Lower lobe of right lung (tissue), 2 donors: ENCODE measurements at regions not wholly inside any gene's neighbourhood (a gene's known extent, or its start where the extent isn't known, plus 50 kb on each side); places are given as distances from the start of the nearest gene placed in this dataset.

Experiments used
- ATAC-seq, 2 donors: fragments of 200-7000 bp; cut with Tn5 transposase; one replicate each; pipeline ENCODE4 v1.9.1; 2020 to 2022; ENCODE audit warnings: mild to moderate bottlenecking in 2 of 2, moderate library complexity in 2 of 2
- DNase-seq: peaks from one replicate; pipeline ENCODE4 v3.0.0-alpha.2; 2020
- H3K27ac ChIP-seq: fragments of 200-600 bp; one replicate; pipeline ENCODE4 v1.8.0; 2022
- H3K27me3 ChIP-seq: fragments of 200-600 bp; one replicate; pipeline ENCODE4 v1.8.0; 2022; ENCODE audit warnings: low read depth
- H3K36me3 ChIP-seq: fragments of 200-600 bp; one replicate; pipeline ENCODE4 v1.8.0; 2022; ENCODE audit warnings: mild to moderate bottlenecking
- H3K4me1 ChIP-seq: fragments of 200-600 bp; one replicate; pipeline ENCODE4 v1.8.0; 2022
- H3K4me3 ChIP-seq: fragments of 200-600 bp; one replicate; pipeline ENCODE4 v1.8.0; 2022; ENCODE audit warnings: mild to moderate bottlenecking
- H3K9me3 ChIP-seq: fragments of 200-600 bp; one replicate; pipeline ENCODE4 v1.8.0; 2022
- intact Hi-C: fragments of 100-400 bp; cut with DNase I; formaldehyde crosslinking; loops from one replicate; pipeline ENCODE4 v1.11.0; 2022
- TF ChIP-seq, protein P1 (sequence below): fragments of 200-600 bp; IDR thresholded peaks from one replicate; pipeline ENCODE4 v1.8.0; 2022; ENCODE audit warnings: antibody characterized with exemption, mild to moderate bottlenecking
- donor health status: DM: no; HTN: yes; CAD: no; lungs with severe emphysema.

DNA sequence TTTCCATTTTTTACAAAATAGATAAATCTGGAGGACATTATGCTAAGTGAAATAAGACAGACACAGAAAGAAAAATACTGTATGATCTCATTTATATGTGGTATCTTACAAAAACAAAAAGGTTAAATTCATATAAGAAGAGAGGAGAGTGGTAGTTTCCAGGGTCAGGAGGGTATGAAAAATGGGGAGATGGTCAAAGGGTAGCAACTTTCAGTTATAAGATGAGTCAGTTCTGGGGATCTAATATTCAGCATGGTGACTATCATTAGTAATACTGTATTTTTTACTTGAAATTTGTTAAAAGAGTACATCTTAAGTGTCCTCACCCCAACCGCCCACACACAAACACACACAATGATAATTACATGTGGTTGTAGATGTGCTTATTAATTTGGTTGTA is 1250.1 kb downstream of the SORCS1 start:
- no peak for ATAC-seq
- Histone ChIP-seq H3K9me3 (no peaks in the 10 kb centered on the region), H3K27ac (no peak overlapping the region), H3K4me3 (no peak overlapping the region), H3K27me3 (no peaks in the 10 kb centered on the region), H3K36me3 (no peaks in the 10 kb centered on the region), H3K4me1 (no peaks in the 10 kb centered on the region)
- intact Hi-C loops = no loop called here
- TF ChIP-seq, protein P1, sequence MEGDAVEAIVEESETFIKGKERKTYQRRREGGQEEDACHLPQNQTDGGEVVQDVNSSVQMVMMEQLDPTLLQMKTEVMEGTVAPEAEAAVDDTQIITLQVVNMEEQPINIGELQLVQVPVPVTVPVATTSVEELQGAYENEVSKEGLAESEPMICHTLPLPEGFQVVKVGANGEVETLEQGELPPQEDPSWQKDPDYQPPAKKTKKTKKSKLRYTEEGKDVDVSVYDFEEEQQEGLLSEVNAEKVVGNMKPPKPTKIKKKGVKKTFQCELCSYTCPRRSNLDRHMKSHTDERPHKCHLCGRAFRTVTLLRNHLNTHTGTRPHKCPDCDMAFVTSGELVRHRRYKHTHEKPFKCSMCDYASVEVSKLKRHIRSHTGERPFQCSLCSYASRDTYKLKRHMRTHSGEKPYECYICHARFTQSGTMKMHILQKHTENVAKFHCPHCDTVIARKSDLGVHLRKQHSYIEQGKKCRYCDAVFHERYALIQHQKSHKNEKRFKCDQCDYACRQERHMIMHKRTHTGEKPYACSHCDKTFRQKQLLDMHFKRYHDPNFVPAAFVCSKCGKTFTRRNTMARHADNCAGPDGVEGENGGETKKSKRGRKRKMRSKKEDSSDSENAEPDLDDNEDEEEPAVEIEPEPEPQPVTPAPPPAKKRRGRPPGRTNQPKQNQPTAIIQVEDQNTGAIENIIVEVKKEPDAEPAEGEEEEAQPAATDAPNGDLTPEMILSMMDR = no peak
- DNase-seq = no peak

DNA sequence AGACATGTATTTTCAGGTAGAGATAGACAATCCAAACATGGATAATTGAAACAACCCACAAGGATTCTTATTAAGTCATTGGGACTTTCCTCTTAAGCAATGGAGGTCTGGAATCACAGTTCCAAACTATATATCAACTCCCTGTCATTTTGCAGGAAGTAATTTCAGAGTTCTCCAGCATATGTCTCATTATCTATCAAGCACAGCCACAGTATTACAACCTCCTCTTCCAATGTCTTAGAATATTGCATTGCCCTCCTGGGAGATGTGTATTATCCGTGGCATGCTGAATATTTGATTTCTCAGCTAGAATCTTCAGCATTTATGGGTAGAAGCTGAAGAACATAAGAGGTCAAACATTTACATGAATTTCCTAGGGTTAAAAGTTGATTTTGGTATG is 1255.8 kb downstream of the SORCS1 start:
- TF ChIP-seq, protein P1 = no peak
- H3K9me3 ChIP-seq = no peaks in the 10 kb centered on the region
- DNase-seq = no peak
- ATAC-seq = no peak
- H3K27ac ChIP-seq = no peak overlapping the region
- no peaks in the 10 kb centered on the region for H3K36me3 ChIP-seq
- H3K27me3 ChIP-seq = no peaks in the 10 kb centered on the region
- intact Hi-C loops = no loop called here
- no peaks in the 10 kb centered on the region for H3K4me1 ChIP-seq
- no peak overlapping the region for H3K4me3 ChIP-seq

DNA sequence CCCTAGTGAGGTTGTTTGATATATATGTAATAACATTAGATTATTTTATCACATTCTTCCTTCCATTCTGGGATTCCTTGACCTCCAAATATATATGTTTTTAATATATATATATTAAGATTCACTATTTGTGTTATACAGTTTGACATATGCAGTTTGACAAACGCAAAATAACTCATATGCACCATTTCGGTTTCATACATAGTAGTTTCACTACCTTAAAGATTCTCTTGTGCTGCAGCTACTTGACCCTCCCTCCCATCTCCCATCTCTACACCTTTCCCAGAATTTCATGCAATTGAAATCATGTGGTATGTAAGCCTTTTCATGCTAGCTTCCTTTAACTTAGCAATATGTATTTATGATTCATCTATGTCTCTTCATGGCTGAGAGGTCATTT is 1244.4 kb downstream of the SORCS3 start:
- ATAC-seq = no peak
- no peaks in the 10 kb centered on the region for H3K4me1 ChIP-seq
- TF ChIP-seq, protein P1 = no peak
- H3K9me3 ChIP-seq = peaks cover 5% of the 10 kb centered on the region
- no peak overlapping the region for H3K4me3 ChIP-seq
- intact Hi-C loops = no loop called here
- no peak overlapping the region for H3K27ac ChIP-seq
- no peak for DNase-seq
- no peaks in the 10 kb centered on the region for H3K36me3 ChIP-seq
- no peaks in the 10 kb centered on the region for H3K27me3 ChIP-seq

DNA sequence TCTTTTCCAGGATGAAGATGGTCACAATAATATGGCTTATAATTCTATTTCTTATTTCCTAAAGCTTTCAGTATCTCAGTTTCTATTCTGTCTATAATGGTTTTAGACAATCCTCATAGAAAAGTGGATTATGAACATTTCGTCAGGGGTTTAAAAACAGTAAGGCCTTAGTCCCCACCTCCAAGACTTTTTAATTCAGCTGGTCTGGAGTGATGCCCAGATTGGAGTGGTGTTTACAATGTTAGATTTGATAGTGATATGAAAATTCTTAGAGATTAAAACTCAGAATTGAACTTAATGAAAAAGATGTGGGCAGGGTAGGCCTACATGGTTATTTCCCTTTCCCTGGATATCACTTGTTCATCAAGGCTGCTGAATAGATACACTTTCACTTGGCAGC is 1238.3 kb downstream of the SORCS3 start:
- no peaks in the 10 kb centered on the region for H3K9me3 ChIP-seq
- intact Hi-C loops = no loop called here
- no peaks in the 10 kb centered on the region for H3K36me3 ChIP-seq
- DNase-seq (no peak), ATAC-seq (no peak)
- H3K4me1 ChIP-seq = no peaks in the 10 kb centered on the region
- TF ChIP-seq, protein P1 = no peak
- no peak overlapping the region for H3K4me3 ChIP-seq
- no peak overlapping the region for H3K27ac ChIP-seq
- no peaks in the 10 kb centered on the region for H3K27me3 ChIP-seq

DNA sequence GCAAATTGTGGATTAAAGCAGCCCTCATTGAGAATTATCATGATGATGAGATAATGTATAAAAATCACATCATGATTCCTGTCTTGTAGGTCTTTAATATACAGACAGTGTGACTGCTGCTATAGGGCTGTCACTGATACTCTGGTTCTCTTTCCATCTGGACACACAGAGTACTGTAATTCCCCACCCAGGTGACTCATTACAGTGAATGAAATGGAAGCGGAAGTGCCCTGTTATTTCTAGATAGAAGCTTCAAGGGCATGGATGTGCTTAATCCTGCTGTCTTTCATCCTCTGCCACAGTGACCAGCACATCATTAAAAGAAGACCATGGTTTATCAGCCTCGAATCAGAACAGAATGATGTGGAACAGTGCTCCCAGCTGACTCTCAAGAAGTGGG is 1234.0 kb downstream of the SORCS3 start:
- no peak for DNase-seq
- intact Hi-C loops = no loop called here
- Histone ChIP-seq H3K36me3 (no peaks in the 10 kb centered on the region), H3K4me3 (no peak overlapping the region), H3K9me3 (peaks cover 8% of the 10 kb centered on the region), H3K4me1 (no peaks in the 10 kb centered on the region), H3K27me3 (no peaks in the 10 kb centered on the region), H3K27ac (no peak overlapping the region)
- ATAC-seq = no peak
- TF ChIP-seq, protein P1 = no peak

DNA sequence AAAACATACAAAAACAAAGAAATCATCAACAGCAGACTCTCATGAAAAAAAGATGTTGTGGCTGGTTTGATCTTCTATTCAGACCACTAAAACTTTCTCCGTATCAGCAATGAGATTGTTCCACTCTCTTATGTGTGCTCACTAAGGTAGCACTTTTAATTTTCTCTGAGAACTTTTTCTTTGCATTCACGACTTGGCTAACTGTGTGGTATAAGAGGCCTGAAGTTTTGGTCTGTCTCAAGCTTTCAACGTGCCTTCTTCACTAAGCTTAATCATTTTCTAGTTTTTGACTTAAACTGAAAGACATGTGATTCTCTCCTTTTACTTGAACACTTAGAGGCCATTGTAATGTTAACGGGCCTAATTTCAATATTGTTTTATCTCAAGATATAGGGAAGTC is 1231.6 kb downstream of the SORCS3 start:
- H3K27me3 ChIP-seq = no peaks in the 10 kb centered on the region
- no peak overlapping the region for H3K4me3 ChIP-seq
- DNase-seq = no peak
- TF ChIP-seq, protein P1 = no peak
- H3K36me3 ChIP-seq = no peaks in the 10 kb centered on the region
- intact Hi-C loops = no loop called here
- no peak for ATAC-seq
- peaks cover 8% of the 10 kb centered on the region for H3K9me3 ChIP-seq
- H3K27ac ChIP-seq = no peak overlapping the region
- no peaks in the 10 kb centered on the region for H3K4me1 ChIP-seq
